Uterus (tissue), 3 donors: ENCODE measurements at regions not wholly inside any gene's neighbourhood (a gene's known extent, or its start where the extent isn't known, plus 50 kb on each side); places are given as distances from the start of the nearest gene placed in this dataset.

Experiments used
- DNase-seq, 2 donors: peaks; one replicate each; pipeline ENCODE4 v3.0.0-alpha.2; 2019 to 2020
- H3K27ac ChIP-seq, 2 donors: fragments of 200-600 bp; sonication (generic); 1 replicate in 1 of 2; 2 replicates in 1 of 2; pipeline ENCODE4 v1.5.1; 2016 to 2018
- H3K27me3 ChIP-seq, 2 donors: fragments of 200-600 bp; sonication (generic); one replicate each; pipeline ENCODE4 v1.5.1; 2018 to 2019; ENCODE audit warnings: control low read depth in 1 of 2
- H3K36me3 ChIP-seq, 2 donors: fragments of 200-600 bp; sonication (generic); one replicate each; pipeline ENCODE4 v1.5.1; 2019; ENCODE audit warnings: control low read depth in 1 of 2
- H3K4me1 ChIP-seq, 2 donors: fragments of 200-600 bp; sonication (generic); one replicate each; pipeline ENCODE4 v1.5.1; 2018 to 2019; ENCODE audit warnings: control low read depth in 1 of 2
- H3K4me3 ChIP-seq, 2 donors: fragments of 200-600 bp; sonication (generic); 1 replicate in 1 of 2; 2 replicates in 1 of 2; pipeline ENCODE4 v1.5.1; 2018 to 2019; ENCODE audit warnings: mild to moderate bottlenecking in 1 of 2
- H3K9me3 ChIP-seq, 2 donors: fragments of 200-600 bp; sonication (generic); one replicate each; pipeline ENCODE4 v1.5.1; 2019; ENCODE audit warnings: control low read depth in 1 of 2
- CTCF ChIP-seq, 4 experiments: fragments of 200-600 bp in 2 of 4; fragments of 450-650 bp in 2 of 4; sonication (generic) in 2 of 4; IDR thresholded peaks; one replicate each; pipeline ENCODE4 v1.5.1; 2016 to 2019; ENCODE audit warnings: antibody characterized with exemption in 4 of 4, mild to moderate bottlenecking in 2 of 4, moderate library complexity in 1 of 4
- POLR2A ChIP-seq, 2 donors: fragments of 450-650 bp; IDR thresholded peaks; one replicate each; pipeline ENCODE4 v1.6.1; 2016; ENCODE audit warnings: antibody characterized with exemption in 2 of 2, mild to moderate bottlenecking in 1 of 2, moderate library complexity in 1 of 2
- intact Hi-C: fragments of 100-400 bp; cut with DNase I; formaldehyde crosslinking; loops from one replicate; pipeline ENCODE4 v1.15.1; 2023; ENCODE audit warnings: low total_unique reads
- donor health status: DM: yes; HTN: yes; CAD: no.

DNA sequence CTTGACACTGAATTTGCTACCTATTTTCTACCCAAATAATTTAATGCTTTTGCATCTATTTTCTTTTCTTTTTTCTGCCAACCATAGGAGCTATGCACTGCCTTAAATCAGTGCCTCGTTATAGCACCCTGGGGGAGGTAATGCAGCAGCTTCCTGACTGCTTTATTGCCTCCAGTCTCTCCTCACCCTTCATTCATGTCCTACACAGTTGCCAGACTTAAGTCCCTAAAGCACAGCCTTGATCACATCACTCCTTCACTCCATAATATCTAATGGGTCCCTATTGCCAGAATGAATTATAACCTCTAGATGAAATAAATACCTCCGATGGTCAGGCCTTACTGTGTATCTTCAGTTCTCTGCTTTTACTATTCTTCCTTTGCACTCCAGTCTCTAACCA is 211.2 kb upstream of the GLRA1 start:
- H3K9me3 ChIP-seq: no peaks in the 10 kb centered on the region
- H3K4me3 ChIP-seq: no peak overlapping the region
- intact Hi-C loops: no loop called here
- H3K4me1 ChIP-seq: no peaks in the 10 kb centered on the region
- no peak overlapping the region for H3K27ac ChIP-seq
- no peaks in the 10 kb centered on the region for H3K36me3 ChIP-seq
- TF ChIP-seq CTCF (IDR thresholded peaks at IDR 0.05): no peak
- no peak for TF ChIP-seq POLR2A (IDR thresholded peaks at IDR 0.05)
- H3K27me3 ChIP-seq: no peaks in the 10 kb centered on the region
- DNase-seq: no peak

DNA sequence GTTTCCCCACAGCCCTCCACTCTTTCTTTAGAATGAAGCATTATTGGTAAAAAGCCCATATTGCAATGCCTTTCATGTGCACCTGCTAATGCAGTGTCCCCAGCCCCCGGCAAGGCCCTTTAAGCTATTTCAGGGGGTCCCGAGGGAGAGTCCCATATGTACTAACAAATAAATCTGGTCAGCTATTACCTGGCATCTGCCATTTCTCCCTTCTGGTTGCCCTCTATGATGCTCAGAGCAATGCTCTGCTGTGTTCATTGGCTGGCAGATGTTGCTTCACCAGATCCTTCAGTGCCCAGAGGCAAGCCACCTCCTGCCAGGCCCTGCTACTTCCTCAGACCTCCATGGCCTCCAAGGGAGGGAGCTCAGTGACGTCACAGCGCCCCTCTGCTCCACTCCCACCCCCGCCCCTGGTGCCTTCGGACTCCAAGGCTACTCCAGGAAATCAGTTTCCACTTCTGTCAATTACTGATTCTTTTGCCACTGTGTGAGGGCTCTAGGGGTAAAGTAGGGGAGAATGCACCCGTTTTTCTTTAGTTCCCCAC is 201.1 kb upstream of the GLRA1 start:
- Histone ChIP-seq H3K27ac (no peak overlapping the region), H3K36me3 (no peaks in the 10 kb centered on the region), H3K4me1 (no peaks in the 10 kb centered on the region), H3K27me3 (no peaks in the 10 kb centered on the region), H3K4me3 (no peak overlapping the region), H3K9me3 (no peaks in the 10 kb centered on the region)
- intact Hi-C loops: no loop called here
- TF ChIP-seq POLR2A (IDR thresholded peaks at IDR 0.05): no peak
- no peak for TF ChIP-seq CTCF (IDR thresholded peaks at IDR 0.05)
- DNase-seq: no peak

DNA sequence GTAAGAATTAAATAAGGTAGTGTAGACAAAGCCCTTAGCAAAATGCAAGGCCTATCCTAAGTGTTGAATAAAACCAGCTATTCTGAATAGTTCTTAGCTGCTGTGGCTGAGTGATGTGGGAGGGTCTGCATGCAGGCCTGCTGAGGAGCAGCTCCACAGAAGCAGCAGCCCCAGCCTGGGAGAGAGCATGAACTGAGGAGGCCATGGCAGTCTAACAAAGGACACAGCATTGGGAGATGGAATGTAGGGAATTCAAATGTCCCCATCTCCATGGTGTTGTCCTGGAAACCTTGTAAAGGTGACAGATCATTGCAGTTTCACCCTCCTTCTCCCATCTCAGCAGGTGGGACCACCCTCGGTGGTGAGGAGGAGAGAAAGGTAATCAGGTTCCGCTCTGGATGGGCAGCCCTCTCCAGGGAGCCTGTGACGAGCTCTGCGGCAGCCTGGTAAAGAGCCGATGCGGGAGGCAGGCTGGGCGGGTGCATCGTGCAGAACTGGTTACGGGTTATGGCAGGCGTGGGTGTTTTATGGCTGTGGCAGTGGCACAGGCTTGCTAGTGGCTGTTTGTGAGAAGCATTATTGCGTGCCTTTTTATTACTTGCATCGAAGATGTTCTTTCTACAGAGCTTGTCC is 199.9 kb upstream of the GLRA1 start:
- no peaks in the 10 kb centered on the region for H3K4me1 ChIP-seq
- no peak overlapping the region for H3K4me3 ChIP-seq
- no peak for DNase-seq
- H3K27ac ChIP-seq: no peak overlapping the region
- intact Hi-C loops: no loop called here
- H3K9me3 ChIP-seq: no peaks in the 10 kb centered on the region
- TF ChIP-seq CTCF (IDR thresholded peaks at IDR 0.05) (no peak), POLR2A (IDR thresholded peaks at IDR 0.05) (no peak)
- H3K36me3 ChIP-seq: no peaks in the 10 kb centered on the region
- no peaks in the 10 kb centered on the region for H3K27me3 ChIP-seq

- intact Hi-C loops: no loop called here
- H3K4me3 ChIP-seq: no peak overlapping the region
- H3K4me1 ChIP-seq: no peaks in the 10 kb centered on the region
- H3K27me3 ChIP-seq: no peaks in the 10 kb centered on the region
- no peak for DNase-seq
- no peaks in the 10 kb centered on the region for H3K9me3 ChIP-seq
- TF ChIP-seq CTCF (IDR thresholded peaks at IDR 0.05) (no peak), POLR2A (IDR thresholded peaks at IDR 0.05) (no peak)
- H3K27ac ChIP-seq: no peak overlapping the region
- H3K36me3 ChIP-seq: no peaks in the 10 kb centered on the region
Measured at GRCh38 chr5:152118676-152119470, 194.2 kb upstream of the GLRA1 start.

- Histone ChIP-seq H3K27ac (no peak overlapping the region), H3K4me1 (no peaks in the 10 kb centered on the region), H3K4me3 (no peak overlapping the region), H3K27me3 (no peaks in the 10 kb centered on the region), H3K9me3 (no peaks in the 10 kb centered on the region), H3K36me3 (no peaks in the 10 kb centered on the region)
- intact Hi-C loops: no loop called here
- DNase-seq: no peak
- TF ChIP-seq POLR2A (IDR thresholded peaks at IDR 0.05) (no peak), CTCF (IDR thresholded peaks at IDR 0.05) (no peak)
Measured at GRCh38 chr5:152116934-152117333, 192.3 kb upstream of the GLRA1 start.
